ENCODE measurements at regions not wholly inside any gene's neighbourhood (a gene's known extent, or its start where the extent isn't known, plus 50 kb on each side); places are given as distances from the start of the nearest gene placed in this dataset.
"Not testable (repeated sequence)": the region's sequence is repeated elsewhere in the genome, so short reads cannot be mapped to it uniquely, and the experiment has no call there.

DNA sequence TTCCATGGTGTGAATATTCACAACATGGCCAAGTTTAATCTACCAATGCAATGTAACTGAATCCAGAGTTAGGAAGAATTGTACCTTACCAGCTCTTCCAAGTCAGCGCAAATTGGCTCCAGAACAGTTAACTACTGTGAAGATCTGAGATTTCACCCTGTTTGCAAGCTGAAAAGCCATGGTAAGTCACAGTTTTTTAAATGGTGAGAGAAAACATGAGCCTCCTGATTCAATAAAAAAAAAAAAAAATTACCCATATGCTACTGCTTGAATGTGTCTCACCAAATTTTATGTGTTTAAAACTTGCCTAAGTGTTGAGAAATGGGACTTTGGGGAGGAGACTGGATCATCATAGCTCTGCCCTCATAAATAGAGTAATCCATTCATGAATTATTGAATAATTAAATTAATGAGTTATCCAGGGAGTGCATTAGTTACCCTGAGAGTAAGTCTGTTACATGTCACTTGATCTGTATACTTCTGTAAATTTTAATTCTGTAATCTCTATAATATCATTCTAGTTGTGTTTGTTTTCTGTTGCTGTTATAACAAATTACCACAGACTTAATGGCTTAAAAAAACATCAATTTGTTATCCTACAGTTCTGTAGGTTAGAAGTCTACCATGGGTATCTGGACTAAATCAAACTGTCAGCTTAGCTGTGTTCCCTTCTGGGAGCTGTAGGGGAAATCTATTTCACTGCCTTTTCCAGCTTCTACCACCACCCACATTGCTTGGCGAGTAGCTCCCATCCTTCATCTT, 1355.9 kb downstream of the GRIK2 start:
- Histone ChIP-seq H3K4me1 (ENCODE audit: insufficient read depth, low read length) (no peaks in the 10 kb centered on the region), H3K4me3 (ENCODE audit: low read length) (no peak overlapping the region), H3K9me3 (ENCODE audit: low read depth, low read length) (no peaks in the 10 kb centered on the region), H3K27me3 (ENCODE audit: insufficient read depth, low read length) (no peaks in the 10 kb centered on the region)

DNA sequence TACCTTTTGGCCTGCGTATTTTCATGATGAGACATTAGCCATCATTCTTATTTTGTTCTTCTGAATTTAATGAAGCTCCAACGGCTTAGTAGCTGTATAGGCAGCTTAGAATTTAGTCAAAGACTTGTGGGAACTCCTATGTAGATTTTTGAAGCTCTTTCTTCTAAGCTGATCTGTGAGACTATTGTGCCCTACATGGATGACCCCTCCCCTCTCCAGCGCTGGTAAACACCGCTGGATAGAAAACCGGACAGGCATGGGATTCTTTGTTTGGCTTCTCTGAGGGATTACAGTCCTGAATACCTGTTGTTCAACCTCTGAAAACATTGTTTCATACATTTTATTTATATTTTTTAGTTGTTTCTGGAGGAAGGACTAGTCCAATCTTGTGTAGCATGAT, 1353.4 kb downstream of the GRIK2 start:
- Histone ChIP-seq H3K9me3 (ENCODE audit: low read depth, low read length) (no peaks in the 10 kb centered on the region), H3K4me1 (ENCODE audit: insufficient read depth, low read length) (no peaks in the 10 kb centered on the region), H3K4me3 (ENCODE audit: low read length) (no peak overlapping the region), H3K27me3 (ENCODE audit: insufficient read depth, low read length) (no peaks in the 10 kb centered on the region)

DNA sequence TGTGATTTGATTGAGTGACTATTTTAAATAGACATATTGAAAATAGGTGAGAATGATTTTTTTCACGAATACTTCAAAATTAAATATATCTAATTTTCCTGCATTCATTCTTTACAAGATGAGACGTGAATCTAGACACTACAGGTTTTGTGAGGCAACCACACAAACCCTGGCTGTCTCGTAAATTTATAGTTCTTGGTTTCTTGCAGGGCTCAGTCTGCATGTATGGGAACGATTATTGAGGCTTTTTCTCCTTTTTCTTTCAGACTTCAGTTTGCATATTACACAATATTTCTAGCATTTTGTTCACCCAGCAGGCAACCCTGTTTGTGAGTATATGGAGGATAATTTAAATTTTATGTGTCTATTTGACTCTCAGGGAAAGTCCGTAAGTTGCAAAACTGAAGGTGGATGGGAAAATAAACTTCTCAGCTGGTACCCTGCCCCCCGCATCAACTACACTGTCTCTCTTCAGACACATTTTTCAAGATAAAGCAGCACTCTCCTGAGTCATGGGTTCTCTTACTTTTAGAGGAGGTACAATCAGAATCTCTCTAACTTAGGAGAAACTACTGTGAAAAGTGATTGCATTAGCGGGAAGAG, 1349.3 kb downstream of the GRIK2 start:
- Histone ChIP-seq H3K4me1 (ENCODE audit: insufficient read depth, low read length) (no peaks in the 10 kb centered on the region), H3K4me3 (ENCODE audit: low read length) (no peak overlapping the region), H3K27me3 (ENCODE audit: insufficient read depth, low read length) (no peaks in the 10 kb centered on the region), H3K9me3 (ENCODE audit: low read depth, low read length) (no peaks in the 10 kb centered on the region)

- Histone ChIP-seq H3K4me1 (ENCODE audit: insufficient read depth, low read length) (no peaks in the 10 kb centered on the region), H3K9me3 (ENCODE audit: low read depth, low read length) (no peaks in the 10 kb centered on the region), H3K27me3 (ENCODE audit: insufficient read depth, low read length) (no peaks in the 10 kb centered on the region), H3K4me3 (ENCODE audit: low read length) (no peak overlapping the region)
Measured at GRCh38 chr6:102742028-102742427, 1348.5 kb downstream of the GRIK2 start.

- Histone ChIP-seq H3K27me3 (ENCODE audit: insufficient read depth, low read length) (no peaks in the 10 kb centered on the region), H3K9me3 (ENCODE audit: low read depth, low read length) (no peaks in the 10 kb centered on the region), H3K4me3 (ENCODE audit: low read length) (no peak overlapping the region), H3K4me1 (ENCODE audit: insufficient read depth, low read length) (no peaks in the 10 kb centered on the region)
Measured at GRCh38 chr6:102736941-102737368, 1343.4 kb downstream of the GRIK2 start.

DNA sequence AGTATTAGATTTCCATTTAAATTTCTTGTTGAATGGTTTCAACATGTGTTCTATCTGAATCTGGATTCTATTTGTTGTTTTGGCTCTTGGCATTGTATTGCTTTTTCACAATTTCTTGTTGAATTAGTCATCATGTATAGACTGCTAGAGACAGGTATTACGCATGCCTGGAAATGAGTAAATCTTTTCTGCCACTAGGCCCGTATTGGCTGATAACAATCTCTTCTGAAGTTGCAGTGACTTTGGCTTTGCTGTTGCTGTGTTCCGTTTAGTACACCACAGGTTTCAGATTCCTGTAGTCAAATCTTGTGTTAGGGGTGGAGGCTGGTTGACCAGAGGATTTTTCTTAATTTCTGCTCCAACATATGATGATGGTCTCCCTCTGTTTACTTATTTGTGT, 1339.4 kb downstream of the GRIK2 start:
- Histone ChIP-seq H3K27me3 (ENCODE audit: insufficient read depth, low read length) (no peaks in the 10 kb centered on the region), H3K4me1 (ENCODE audit: insufficient read depth, low read length) (no peaks in the 10 kb centered on the region), H3K4me3 (ENCODE audit: low read length) (no peak overlapping the region), H3K9me3 (ENCODE audit: low read depth, low read length) (no peaks in the 10 kb centered on the region)

DNA sequence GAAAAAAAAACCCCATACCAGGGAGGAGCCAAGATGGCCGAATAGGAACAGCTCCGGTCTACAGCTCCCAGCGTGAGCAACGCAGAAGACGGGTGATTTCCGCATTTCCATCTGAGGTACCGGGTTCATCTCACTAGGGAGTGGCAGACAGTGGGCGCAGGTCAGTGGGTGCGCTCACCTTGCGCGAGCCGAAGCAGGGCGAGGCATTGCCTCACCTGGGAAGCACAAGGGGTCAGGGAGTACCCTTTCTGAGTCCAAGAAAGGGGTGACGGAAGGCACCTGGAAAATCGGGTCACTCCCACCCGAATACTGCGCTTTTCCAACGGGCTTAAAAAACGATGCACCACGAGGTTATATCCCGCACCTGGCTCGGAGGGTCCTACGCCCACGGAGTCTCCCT, 1328.6 kb downstream of the GRIK2 start:
- H3K4me3 ChIP-seq (ENCODE audit: low read length); H3K4me1 ChIP-seq (ENCODE audit: insufficient read depth, low read length); H3K9me3 ChIP-seq (ENCODE audit: low read depth, low read length); H3K27me3 ChIP-seq (ENCODE audit: insufficient read depth, low read length): not testable (repeated sequence)

DNA sequence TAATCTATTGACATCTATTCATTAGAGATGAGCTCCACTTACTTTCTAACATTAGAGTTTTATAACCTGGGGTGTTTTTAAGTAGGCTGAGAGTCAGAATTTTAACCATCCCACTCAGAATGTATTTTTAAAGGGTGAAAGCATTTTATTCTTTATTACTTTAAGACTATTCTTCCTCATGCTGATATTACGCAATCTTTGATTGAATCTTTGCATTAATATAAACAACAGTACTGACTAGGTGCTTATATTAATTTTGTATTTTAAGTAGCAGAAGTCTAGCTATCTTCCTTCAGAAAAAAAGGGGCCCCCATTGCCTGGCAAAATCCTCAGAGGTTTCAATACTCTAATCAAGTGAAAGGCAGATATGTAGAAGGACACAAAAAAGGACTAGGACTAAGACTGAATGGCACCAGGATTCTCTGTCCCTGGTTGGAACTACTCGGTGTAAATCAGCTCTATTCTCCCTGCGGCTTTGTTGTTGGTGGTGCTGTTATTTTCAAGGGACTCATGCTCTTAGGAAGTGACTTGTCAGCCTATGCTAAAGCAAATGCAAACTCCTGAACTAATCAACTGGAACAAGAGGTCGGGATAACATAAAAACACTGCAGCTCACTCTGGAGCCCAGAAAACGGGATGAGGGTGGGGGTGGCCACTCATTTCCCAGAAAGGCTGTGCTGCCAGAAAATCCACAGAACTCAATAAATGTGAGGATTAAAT, 1324.4 kb downstream of the GRIK2 start:
- H3K27me3 ChIP-seq (ENCODE audit: insufficient read depth, low read length) = no peaks in the 10 kb centered on the region
- H3K4me3 ChIP-seq (ENCODE audit: low read length) = no peak overlapping the region
- H3K9me3 ChIP-seq (ENCODE audit: low read depth, low read length) = no peaks in the 10 kb centered on the region
- H3K4me1 ChIP-seq (ENCODE audit: insufficient read depth, low read length) = no peaks in the 10 kb centered on the region

- Histone ChIP-seq H3K4me3 (ENCODE audit: low read length) (no peak overlapping the region), H3K9me3 (ENCODE audit: low read depth, low read length) (no peaks in the 10 kb centered on the region), H3K27me3 (ENCODE audit: insufficient read depth, low read length) (no peaks in the 10 kb centered on the region), H3K4me1 (ENCODE audit: insufficient read depth, low read length) (no peaks in the 10 kb centered on the region)
Measured at GRCh38 chr6:102717252-102717651, 1323.7 kb downstream of the GRIK2 start.

- Histone ChIP-seq H3K4me3 (ENCODE audit: low read length) (no peak overlapping the region), H3K9me3 (ENCODE audit: low read depth, low read length) (no peaks in the 10 kb centered on the region), H3K4me1 (ENCODE audit: insufficient read depth, low read length) (no peaks in the 10 kb centered on the region), H3K27me3 (ENCODE audit: insufficient read depth, low read length) (no peaks in the 10 kb centered on the region)
Measured at GRCh38 chr6:102701019-102701418, 1307.5 kb downstream of the GRIK2 start.

DNA sequence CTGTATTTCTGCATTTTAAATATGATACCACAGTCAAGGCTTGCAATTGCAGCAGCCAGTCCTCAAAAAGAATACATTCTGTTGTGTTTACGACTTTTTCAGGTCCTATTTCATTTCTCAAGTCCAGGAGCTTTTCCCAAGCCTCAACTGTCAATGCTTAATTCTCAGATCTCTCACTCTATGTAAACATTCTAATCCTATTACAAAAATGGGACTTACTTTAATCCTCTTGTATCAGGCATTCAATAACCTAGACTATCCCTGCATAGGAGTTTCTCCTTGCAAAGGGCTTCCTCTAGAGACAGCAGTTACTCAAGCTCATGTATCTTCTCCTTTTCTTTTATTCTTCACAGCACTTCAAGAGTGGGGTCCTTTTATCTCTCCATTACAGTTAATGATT, 1293.0 kb downstream of the GRIK2 start:
- Histone ChIP-seq H3K27me3 (ENCODE audit: insufficient read depth, low read length) (no peaks in the 10 kb centered on the region), H3K9me3 (ENCODE audit: low read depth, low read length) (no peaks in the 10 kb centered on the region), H3K4me1 (ENCODE audit: insufficient read depth, low read length) (no peaks in the 10 kb centered on the region), H3K4me3 (ENCODE audit: low read length) (no peak overlapping the region)

- Histone ChIP-seq H3K4me1 (ENCODE audit: insufficient read depth, low read length) (no peaks in the 10 kb centered on the region), H3K4me3 (ENCODE audit: low read length) (no peak overlapping the region), H3K27me3 (ENCODE audit: insufficient read depth, low read length) (no peaks in the 10 kb centered on the region), H3K9me3 (ENCODE audit: low read depth, low read length) (no peaks in the 10 kb centered on the region)
Measured at GRCh38 chr6:102680413-102680812, 1286.9 kb downstream of the GRIK2 start.

- Histone ChIP-seq H3K27me3 (ENCODE audit: insufficient read depth, low read length) (no peaks in the 10 kb centered on the region), H3K4me3 (ENCODE audit: low read length) (no peak overlapping the region), H3K4me1 (ENCODE audit: insufficient read depth, low read length) (no peaks in the 10 kb centered on the region), H3K9me3 (ENCODE audit: low read depth, low read length) (no peaks in the 10 kb centered on the region)
Measured at GRCh38 chr6:102679865-102680264, 1286.4 kb downstream of the GRIK2 start.

- Histone ChIP-seq H3K4me1 (ENCODE audit: insufficient read depth, low read length) (no peaks in the 10 kb centered on the region), H3K9me3 (ENCODE audit: low read depth, low read length) (no peaks in the 10 kb centered on the region), H3K4me3 (ENCODE audit: low read length) (no peak overlapping the region), H3K27me3 (ENCODE audit: insufficient read depth, low read length) (no peaks in the 10 kb centered on the region)
Measured at GRCh38 chr6:102677225-102677624, 1283.7 kb downstream of the GRIK2 start.

GRCh38 chr6:102670735-102671134, 1277.2 kb downstream of the GRIK2 start:
- no peaks in the 10 kb centered on the region for H3K27me3 ChIP-seq (ENCODE audit: insufficient read depth, low read length)

More at GRCh38 chr6:102670735-102671134, 1277.2 kb downstream of the GRIK2 start:
- Histone ChIP-seq H3K4me1 (ENCODE audit: insufficient read depth, low read length) (no peaks in the 10 kb centered on the region), H3K9me3 (ENCODE audit: low read depth, low read length) (no peaks in the 10 kb centered on the region), H3K4me3 (ENCODE audit: low read length) (no peak overlapping the region)

Data from mononuclear cell (primary cell).